HepG2 (cell line): ENCODE measurements at regions not wholly inside any gene's neighbourhood (a gene's known extent, or its start where the extent isn't known, plus 50 kb on each side); places are given as distances from the start of the nearest gene placed in this dataset.

Experiments used
- ATAC-seq: fragments of 200-7000 bp; cut with Tn5 transposase; 3 replicates; pipeline ENCODE4 v1.9.1; 2020; ENCODE audit warnings: mild to moderate bottlenecking, moderate library complexity
- BruUV-seq: library from RNA; stranded (reverse); fragments of 400-500 nt; replicated peaks from 2 replicates; lab custom pipeline; 2021; lab: Mats Ljungman, UMichigan
- CTCF ChIA-PET: fragments of 300-600 bp; formaldehyde crosslinking; extraction: SDS; loops from one replicate; lab custom pipeline; 2021; ENCODE audit warnings: low total read pairs, inconsistent platforms, low intra/inter-chr PET ratio; lab: Yijun Ruan, JAX
- POLR2A ChIA-PET: fragments of 350-600 bp; sonication (Branson Sonifier 250); formaldehyde crosslinking; loops from one replicate; lab custom pipeline; 2020; ENCODE audit warnings: antibody characterized with exemption, inconsistent platforms; lab: Yijun Ruan, JAX
- DNase-seq: peaks from one replicate; pipeline ENCODE4 v3.0.0-alpha.2; 2015; ENCODE audit warnings: low spot score
- FAIRE-seq: peaks from 3 replicates; lab custom pipeline; 2011; peaks lifted over from hg19 to GRCh38; lab: Jason Lieb, UNC
- H2AFZ ChIP-seq: one replicate; pipeline ENCODE4 v1.6.1; 2011; ENCODE audit warnings: low read length, inconsistent platforms
- H3K27ac ChIP-seq: fragments of 300-600 bp; 3 replicates; pipeline ENCODE4 v1.8.0; 2011; ENCODE audit warnings: mixed run types, mild to moderate bottlenecking, mixed read lengths, low read length, inconsistent platforms; ENCODE audit not compliant: insufficient read depth; ENCODE audit errors: extremely low read length
- H3K27me3 ChIP-seq, 2 experiments: fragments of 200-600 bp in 1 of 2; 2 replicates in 1 of 2; 3 replicates in 1 of 2; pipeline versions ENCODE4 v1.6.0 to v1.8.0; 2011; ENCODE audit warnings: low read length in 2 of 2, mild to moderate bottlenecking in 2 of 2, moderate library complexity in 2 of 2, inconsistent platforms in 1 of 2; ENCODE audit not compliant: insufficient read depth in 2 of 2, control insufficient read depth in 1 of 2
- H3K36me3 ChIP-seq, 2 experiments: fragments of 200-600 bp in 1 of 2; replicated peaks in 1 of 2; 2 replicates in 1 of 2; 3 replicates in 1 of 2; pipeline versions ENCODE4 v1.5.1 to v1.8.0; 2011; ENCODE audit warnings: low read length in 2 of 2, inconsistent platforms in 1 of 2; ENCODE audit not compliant: insufficient read depth in 2 of 2, control insufficient read depth in 1 of 2
- H3K4me1 ChIP-seq: 2 replicates; pipeline ENCODE4 v1.5.1; 2012; ENCODE audit warnings: low read length, inconsistent platforms; ENCODE audit not compliant: insufficient read depth
- H3K4me2 ChIP-seq: 2 replicates; pipeline ENCODE4 v1.6.0; 2011; ENCODE audit warnings: low read depth, low read length, inconsistent platforms
- H3K4me3 ChIP-seq, 3 experiments: fragments of 200-600 bp in 1 of 3; sonication (generic), shearing (Covaris generic) in 1 of 3; replicated peaks in 1 of 3; 2 replicates each; pipeline ENCODE4 v1.5.1; 2011 to 2016; ENCODE audit warnings: low read length in 3 of 3, inconsistent platforms in 2 of 3, low read depth in 2 of 3, mild to moderate bottlenecking in 2 of 3, control low read depth in 1 of 3, mixed read lengths in 1 of 3; ENCODE audit not compliant: insufficient read depth in 1 of 3
- H3K79me2 ChIP-seq: one replicate; pipeline ENCODE4 v1.6.1; 2011; ENCODE audit warnings: low read length, inconsistent platforms; ENCODE audit not compliant: insufficient read depth
- H3K9ac ChIP-seq: 2 replicates; pipeline ENCODE4 v1.6.0; 2011; ENCODE audit warnings: mild to moderate bottlenecking, low read depth, low read length, inconsistent platforms; ENCODE audit not compliant: insufficient read depth
- H3K9me3 ChIP-seq: 2 replicates; pipeline ENCODE4 v1.5.1; 2012; ENCODE audit warnings: mild to moderate bottlenecking, low read length
- H4K20me1 ChIP-seq: 2 replicates; pipeline ENCODE4 v1.6.0; 2011; ENCODE audit warnings: inconsistent platforms, mild to moderate bottlenecking, low read length, moderate library complexity; ENCODE audit not compliant: insufficient read depth
- ARHGAP35 ChIP-seq: sonication (generic); formaldehyde crosslinking; IDR thresholded peaks from 2 replicates; pipeline ENCODE4 v1.9.0; 2022; ENCODE audit warnings: mild to moderate bottlenecking, inconsistent platforms, moderate library complexity, missing genetic modification reagents, borderline replicate concordance
- ELF4 ChIP-seq: sonication (generic); formaldehyde crosslinking; IDR thresholded peaks from 2 replicates; pipeline ENCODE4 v1.5.0; 2020; ENCODE audit warnings: missing genetic modification reagents, mild to moderate bottlenecking, moderate library complexity, borderline replicate concordance
- GFI1 ChIP-seq: sonication (generic); formaldehyde crosslinking; IDR thresholded peaks from 2 replicates; pipeline ENCODE4 v1.5.0; 2020; ENCODE audit warnings: missing genetic modification reagents, mild to moderate bottlenecking, borderline replicate concordance
- LBX2 ChIP-seq: sonication (generic); formaldehyde crosslinking; IDR thresholded peaks from 2 replicates; pipeline ENCODE4 v1.5.0; 2020; ENCODE audit warnings: missing genetic modification reagents, mild to moderate bottlenecking, borderline replicate concordance
- MTERF4 ChIP-seq: sonication (generic); formaldehyde crosslinking; IDR thresholded peaks from 2 replicates; pipeline ENCODE4 v1.8.0; 2023; ENCODE audit warnings: mild to moderate bottlenecking, missing genetic modification reagents
- SNAI1 ChIP-seq: sonication (generic); formaldehyde crosslinking; IDR thresholded peaks from 2 replicates; pipeline ENCODE4 v1.5.0; 2020; ENCODE audit warnings: mild to moderate bottlenecking, missing genetic modification reagents, borderline replicate concordance
- TAF1 ChIP-seq: sonication (generic); formaldehyde crosslinking; IDR thresholded peaks from 2 replicates; pipeline ENCODE4 v1.4.0; 2020; ENCODE audit warnings: missing genetic modification reagents
- ZBTB42 ChIP-seq: sonication (generic); formaldehyde crosslinking; IDR thresholded peaks from 2 replicates; pipeline ENCODE4 v1.5.0; 2020; ENCODE audit warnings: mild to moderate bottlenecking, missing genetic modification reagents
- ZNF703 ChIP-seq: sonication (generic); formaldehyde crosslinking; IDR thresholded peaks from 2 replicates; pipeline ENCODE4 v1.5.1; 2020; ENCODE audit warnings: missing genetic modification reagents, mild to moderate bottlenecking, moderate library complexity, borderline replicate concordance
- ZSCAN29 ChIP-seq: sonication (generic); formaldehyde crosslinking; conservative IDR thresholded peaks from 2 replicates; pipeline ENCODE4 v1.4.0; 2020; ENCODE audit warnings: mild to moderate bottlenecking, missing genetic modification reagents
- WGBS: methylation state at CpG from one replicate; pipeline ENCODE4 v1.1.6; 2017; ENCODE audit warnings: low lambda C conversion rate; 5-methylcytosine and 5-hydroxymethylcytosine counted together
- in situ Hi-C: cut with HindIII; loops from 2 replicates; pipeline ENCODE4 v1.10.0; 2017; ENCODE audit warnings: low pct_unique_long_range_greater_than_20kb; ENCODE audit not compliant: extremely low pct_ligation_motif_present
- intact Hi-C: fragments of 100-400 bp; cut with micrococcal nuclease; formaldehyde crosslinking; loops from one replicate; pipeline ENCODE4 v1.10.0; 2022; ENCODE audit not compliant: unreplicated experiment
- TF ChIP-seq, protein P1 (sequence below): IDR thresholded peaks from 2 replicates; pipeline ENCODE4 v1.6.1; 2012; ENCODE audit warnings: inconsistent platforms
- TF ChIP-seq, protein P2 (sequence below): sonication (generic); formaldehyde crosslinking; IDR thresholded peaks from 2 replicates; pipeline ENCODE4 v1.5.0; 2020; ENCODE audit warnings: missing genetic modification reagents

DNA sequence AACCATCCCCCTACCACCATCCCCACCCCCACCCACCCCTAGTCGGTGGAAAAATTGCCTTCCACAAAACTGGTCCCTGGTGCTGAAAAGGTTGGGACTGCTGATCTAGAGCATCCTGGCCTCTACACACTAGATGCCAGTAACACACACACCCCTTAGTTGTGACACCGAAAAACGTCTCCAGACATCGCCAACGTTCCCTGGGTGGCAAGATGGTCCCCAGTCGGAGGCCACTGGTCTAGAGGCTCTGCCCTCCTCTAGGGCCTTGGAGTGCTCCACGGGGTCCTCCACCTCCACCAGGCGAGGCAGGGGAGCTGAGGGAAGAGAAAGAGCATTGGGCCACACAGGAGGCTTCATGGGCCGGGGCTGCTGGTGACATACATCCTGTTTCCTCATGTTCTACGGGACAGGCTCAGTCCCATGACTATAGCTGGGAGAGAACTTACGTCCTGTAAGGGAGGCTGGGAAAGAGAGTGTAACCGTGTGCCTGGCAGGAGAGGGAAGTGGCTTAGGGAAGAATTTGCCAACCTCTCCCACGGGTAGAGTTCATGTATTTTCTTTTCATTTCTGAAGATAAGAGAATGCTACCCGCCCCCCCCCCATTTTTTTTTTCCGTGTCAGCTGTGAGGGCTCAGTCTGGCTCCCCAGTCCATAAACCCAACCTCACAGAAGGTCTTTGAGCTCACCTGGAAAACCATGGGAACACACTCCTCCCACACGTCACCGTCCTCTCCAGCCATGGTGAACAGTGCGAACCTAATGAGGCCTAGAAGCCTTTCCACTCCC is 132.7 kb upstream of the MYCN start:
- peaks cover 6% of the 10 kb centered on the region; the same call in 1 of the 2 replicates for H3K4me1 ChIP-seq
- ATAC-seq, result no peak

GRCh38 chr2:15808204-15808910 is 132.0 kb upstream of the MYCN start:
- Histone ChIP-seq H2AFZ (no peak overlapping the region), H3K79me2 (no peaks in the 10 kb centered on the region), H3K36me3 (no peaks in the 10 kb centered on the region), H3K4me1 (no peaks in the 10 kb centered on the region), H3K9me3 (no peaks in the 10 kb centered on the region), H3K27ac (no peak overlapping the region), H4K20me1 (no peaks in the 10 kb centered on the region), H3K4me3 (no peak overlapping the region), H3K4me2 (no peak overlapping the region), H3K27me3 (peaks cover 0 to 40% of the 10 kb centered on the region in 2 experiments; a peak in 3 of 5 replicates), H3K9ac (no peak overlapping the region)
- ChIA-PET CTCF (no interaction called here), POLR2A (no interaction called here)
- FAIRE-seq (no peak), ATAC-seq (no peak), DNase-seq (no peak)
- in situ Hi-C loops (no loop called here), intact Hi-C loops (no loop called here)
- no TSS peak for BruUV-seq
- WGBS, result 78% methylated on average over 27 of the region's 28 CpGs
- TF ChIP-seq ARHGAP35 (CRISPR knock-in tag), result no peak
- no peak for TF ChIP-seq LBX2 (CRISPR knock-in tag)
- no peak for TF ChIP-seq ELF4 (CRISPR knock-in tag)
- no peak for TF ChIP-seq MTERF4
- no peak for TF ChIP-seq ZSCAN29 (CRISPR knock-in tag)
- no peak for TF ChIP-seq TAF1 (CRISPR knock-in tag)
- TF ChIP-seq, protein P1, sequence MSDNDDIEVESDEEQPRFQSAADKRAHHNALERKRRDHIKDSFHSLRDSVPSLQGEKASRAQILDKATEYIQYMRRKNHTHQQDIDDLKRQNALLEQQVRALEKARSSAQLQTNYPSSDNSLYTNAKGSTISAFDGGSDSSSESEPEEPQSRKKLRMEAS, result no peak
- no peak for TF ChIP-seq GFI1 (CRISPR knock-in tag)
- TF ChIP-seq, protein P2, sequence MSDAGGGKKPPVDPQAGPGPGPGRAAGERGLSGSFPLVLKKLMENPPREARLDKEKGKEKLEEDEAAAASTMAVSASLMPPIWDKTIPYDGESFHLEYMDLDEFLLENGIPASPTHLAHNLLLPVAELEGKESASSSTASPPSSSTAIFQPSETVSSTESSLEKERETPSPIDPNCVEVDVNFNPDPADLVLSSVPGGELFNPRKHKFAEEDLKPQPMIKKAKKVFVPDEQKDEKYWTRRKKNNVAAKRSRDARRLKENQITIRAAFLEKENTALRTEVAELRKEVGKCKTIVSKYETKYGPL, result no peak
- no peak for TF ChIP-seq SNAI1

More for the DNA sequence above, 132.7 kb upstream of the MYCN start:
- no peaks in the 10 kb centered on the region for H3K9me3 ChIP-seq
- H3K36me3 ChIP-seq, result no peaks in the 10 kb centered on the region
- no peak for TF ChIP-seq MTERF4
- no peak for TF ChIP-seq ZNF703 (CRISPR knock-in tag)
- TF ChIP-seq ZBTB42 (CRISPR knock-in tag), result no peak
- DNase-seq, result no peak
- intact Hi-C loops (no loop called here), in situ Hi-C loops (no loop called here)
- no peaks in the 10 kb centered on the region for H3K79me2 ChIP-seq
- H3K27me3 ChIP-seq, result peaks cover 0 to 33% of the 10 kb centered on the region in 2 experiments; a peak in 3 of 5 replicates
- no peak overlapping the region for H2AFZ ChIP-seq
- no peaks in the 10 kb centered on the region for H4K20me1 ChIP-seq
- H3K4me2 ChIP-seq, result no peak overlapping the region
- no peak overlapping the region for H3K27ac ChIP-seq
- 49% methylated on average over 17 of the region's 18 CpGs for WGBS
- no peak overlapping the region for H3K9ac ChIP-seq
- no peak overlapping the region for H3K4me3 ChIP-seq
- CTCF ChIA-PET, result no interaction called here
- FAIRE-seq, result no peak
- POLR2A ChIA-PET, result no interaction called here
- BruUV-seq, result no TSS peak
